Stomach (tissue), 8 donors: ENCODE measurements at regions not wholly inside any gene's neighbourhood (a gene's known extent, or its start where the extent isn't known, plus 50 kb on each side); places are given as distances from the start of the nearest gene placed in this dataset.
"Not testable (repeated sequence)": the region's sequence is repeated elsewhere in the genome, so short reads cannot be mapped to it uniquely, and the experiment has no call there.

Experiments used
- DNase-seq, 2 donors: peaks; one replicate each; pipeline versions ENCODE4 v3.0.0 to v3.0.0-alpha.2; 2013 to 2019
- H3K27ac ChIP-seq, 5 donors: fragments of 200-600 bp in 4 of 5; sonication (generic) in 4 of 5; one replicate each; pipeline ENCODE4 v1.5.1; 2013 to 2019; ENCODE audit warnings: mild to moderate bottlenecking in 1 of 5, moderate library complexity in 1 of 5
- H3K27me3 ChIP-seq, 3 donors: fragments of 200-600 bp; sonication (generic); one replicate each; pipeline ENCODE4 v1.5.1; 2017 to 2019; ENCODE audit warnings: mixed run types in 1 of 3
- H3K36me3 ChIP-seq, 4 donors: fragments of 200-600 bp; sonication (generic); 1 replicate in 3 of 4; 2 replicates in 1 of 4; pipeline ENCODE4 v1.5.1; 2016 to 2019
- H3K4me1 ChIP-seq, 4 donors: fragments of 200-600 bp; sonication (generic); one replicate each; pipeline ENCODE4 v1.5.1; 2016 to 2019
- H3K4me3 ChIP-seq, 4 donors: fragments of 200-600 bp; sonication (generic) in 3 of 4; one replicate each; pipeline ENCODE4 v1.5.1; 2016 to 2019; ENCODE audit warnings: mild to moderate bottlenecking in 1 of 4
- H3K9me3 ChIP-seq, 4 donors: fragments of 200-600 bp; sonication (generic); one replicate each; pipeline ENCODE4 v1.5.1; 2016 to 2019
- CTCF ChIP-seq, 7 experiments: fragments of 450-650 bp in 4 of 7; fragments of 200-600 bp in 3 of 7; sonication (generic) in 3 of 7; IDR thresholded peaks; one replicate each; pipeline ENCODE4 v1.5.1; 2016 to 2019; ENCODE audit warnings: antibody characterized with exemption in 7 of 7, control low read depth in 2 of 7, mild to moderate bottlenecking in 1 of 7
- EP300 ChIP-seq: sonication (generic); formaldehyde crosslinking; IDR thresholded peaks from one replicate; pipeline ENCODE4 v1.6.1; 2017; ENCODE audit warnings: antibody characterized with exemption
- POLR2A ChIP-seq, 4 donors: fragments of 450-650 bp; IDR thresholded peaks; one replicate each; pipeline ENCODE4 v1.6.1; 2016; ENCODE audit warnings: antibody characterized with exemption in 4 of 4, control low read depth in 2 of 4, mild to moderate bottlenecking in 1 of 4, moderate library complexity in 1 of 4
- POLR2AphosphoS5 ChIP-seq, 3 donors: sonication (generic); formaldehyde crosslinking; IDR thresholded peaks; one replicate each; pipeline ENCODE4 v1.6.1; 2016; ENCODE audit warnings: antibody characterized with exemption in 3 of 3
- WGBS, 5 donors: extraction: QIAGEN DNeasy Blood & Tissue Kit in 3 of 5; methylation state at CpG; one replicate each; pipeline versions ENCODE4 v1.1.5 to v1.1.7; 2013 to 2018; 5-methylcytosine and 5-hydroxymethylcytosine counted together
- intact Hi-C: fragments of 100-400 bp; cut with DNase I; formaldehyde crosslinking; loops from one replicate; pipeline ENCODE4 v1.15.1; 2023; ENCODE audit warnings: low total_unique reads
- donor health status: healthy with polysubstance abuse.
- donor health status: Bipolar disorder and iron deficiency.
- donor health status: healthy.

DNA sequence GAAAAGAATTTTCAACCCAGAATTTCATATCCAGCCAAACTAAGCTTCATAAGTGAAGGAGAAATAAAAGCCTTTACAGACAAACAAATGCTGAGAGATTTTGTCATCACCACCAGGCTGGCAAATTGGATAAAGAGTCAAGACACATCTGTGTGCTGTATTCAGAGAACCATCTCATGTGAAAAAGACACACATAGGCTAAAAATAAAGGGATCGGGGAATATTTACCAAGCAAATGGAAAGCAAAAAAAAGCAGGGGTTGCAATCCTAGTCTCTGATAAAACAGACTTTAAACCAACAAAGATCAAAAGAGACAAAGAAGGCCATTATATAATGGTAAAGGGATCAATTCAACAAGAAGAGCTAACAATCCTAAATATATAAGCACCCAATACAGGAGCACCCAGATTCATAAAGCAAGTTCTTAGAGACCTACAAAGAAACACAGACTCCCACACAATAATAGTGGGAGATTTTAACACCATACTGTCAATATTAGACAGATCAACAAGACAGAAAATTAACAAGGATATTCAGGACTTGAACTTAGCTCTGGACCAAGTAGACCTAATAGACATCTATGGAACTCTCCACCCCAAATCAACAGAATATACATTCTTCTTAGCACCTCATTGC lies 55.9 kb upstream of the ACSM6 start:
- H3K27me3 ChIP-seq, H3K4me3 ChIP-seq, H3K4me1 ChIP-seq, H3K36me3 ChIP-seq, DNase-seq, H3K27ac ChIP-seq, H3K9me3 ChIP-seq, intact Hi-C loops: not testable (repeated sequence)
- 28 to 65% (median 43%) methylated on average over 1 of the region's 1 CpG for WGBS, 5 donors

- TF ChIP-seq POLR2A (IDR thresholded peaks at IDR 0.05) (no peak), EP300 (no peak), POLR2AphosphoS5 (IDR thresholded peaks at IDR 0.05) (no peak), CTCF (IDR thresholded peaks at IDR 0.05) (no peak)
- H3K36me3 ChIP-seq: no peaks in the 10 kb centered on the region
- 86 to 96% (median 93%) methylated on average over 1 of the region's 1 CpG for WGBS, 5 donors
- intact Hi-C loops: no loop called here
- no peaks in the 10 kb centered on the region for H3K27me3 ChIP-seq
- peaks cover 0 to 9% (median 4%) of the 10 kb centered on the region in 4 donors for H3K9me3 ChIP-seq
- no peak for DNase-seq
- no peak overlapping the region for H3K4me3 ChIP-seq
- no peaks in the 10 kb centered on the region for H3K4me1 ChIP-seq
- no peak overlapping the region for H3K27ac ChIP-seq
Observed at GRCh38 chr10:95134490-95134889, 59.5 kb upstream of the ACSM6 start.

DNA sequence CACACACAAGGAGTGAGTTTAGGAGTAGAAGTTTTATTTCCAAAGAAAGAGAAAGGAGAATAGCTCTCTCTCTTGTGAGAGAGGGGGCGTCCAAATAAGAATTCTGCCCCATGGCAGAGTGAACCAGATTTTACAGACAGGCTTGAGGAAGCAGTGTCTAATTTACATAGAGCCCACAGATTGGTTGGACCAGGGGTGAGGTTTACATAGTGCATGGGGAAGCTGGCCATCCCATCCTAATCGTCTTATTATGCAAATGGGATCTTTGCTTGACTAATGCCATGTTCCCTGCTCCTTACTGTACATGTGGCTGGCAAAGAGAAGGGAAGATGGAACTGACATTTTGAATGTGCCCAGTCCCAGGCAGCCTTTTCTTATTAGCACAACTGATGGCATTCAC lies 60.0 kb upstream of the ACSM6 start:
- DNase-seq: no peak
- Histone ChIP-seq H3K9me3 (peaks cover 0 to 11% (median 4%) of the 10 kb centered on the region in 4 donors), H3K4me1 (no peaks in the 10 kb centered on the region), H3K27me3 (no peaks in the 10 kb centered on the region), H3K36me3 (no peaks in the 10 kb centered on the region), H3K4me3 (no peak overlapping the region), H3K27ac (no peak overlapping the region)
- 62 to 83% (median 75%) methylated on average over 2 of the region's 2 CpGs for WGBS, 5 donors
- intact Hi-C loops: no loop called here
- TF ChIP-seq POLR2AphosphoS5 (IDR thresholded peaks at IDR 0.05) (no peak), CTCF (IDR thresholded peaks at IDR 0.05) (no peak), EP300 (no peak), POLR2A (IDR thresholded peaks at IDR 0.05) (no peak)

DNA sequence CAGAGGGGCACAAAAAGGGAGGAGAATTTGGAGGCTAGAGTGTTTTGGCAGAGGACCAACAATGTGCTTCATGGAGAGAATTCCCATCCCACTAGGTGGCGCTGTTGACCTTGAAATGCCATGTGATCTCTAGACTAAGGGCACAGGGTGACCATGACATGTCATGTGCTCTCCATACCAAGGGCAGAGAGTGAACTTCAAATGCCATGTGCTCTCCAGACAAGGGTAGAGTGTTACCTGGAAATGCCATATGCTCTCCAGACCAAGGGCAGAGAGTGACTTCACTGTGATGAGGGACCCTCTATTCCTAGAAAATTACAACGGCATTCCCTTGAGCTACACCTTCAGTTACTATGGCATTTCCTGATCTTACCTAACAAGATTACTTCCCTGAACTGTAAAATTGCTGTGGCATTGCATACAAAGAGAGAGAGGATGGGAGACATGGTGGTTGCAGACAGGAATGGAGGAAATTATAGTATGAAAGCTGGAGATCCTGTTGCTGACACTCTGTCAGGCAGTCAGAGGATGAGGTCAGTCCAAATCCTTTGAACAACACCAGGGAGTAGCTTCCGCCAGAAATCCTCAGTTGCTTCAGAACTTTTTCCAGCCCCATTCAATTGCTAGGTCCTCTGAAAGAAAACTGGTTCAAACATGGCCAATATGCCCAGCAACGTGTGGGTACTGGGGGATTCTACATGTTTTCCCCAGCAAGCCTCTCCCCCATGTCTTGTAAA lies 60.9 kb upstream of the ACSM6 start:
- Histone ChIP-seq H3K4me3 (no peak overlapping the region), H3K9me3 (peaks cover 0 to 11% (median 4%) of the 10 kb centered on the region in 4 donors), H3K27ac (no peak overlapping the region), H3K36me3 (no peaks in the 10 kb centered on the region), H3K27me3 (no peaks in the 10 kb centered on the region), H3K4me1 (no peaks in the 10 kb centered on the region)
- peak; percentile 87 to 90 for DNase-seq
- intact Hi-C loops: no loop called here
- WGBS, 5 donors: 67 to 73% (median 70%) methylated on average over 4 of the region's 4 CpGs
- TF ChIP-seq CTCF (IDR thresholded peaks at IDR 0.05) (peak in 5 of 7 experiments; percentile 14 to 82 (median 78)), EP300 (no peak), POLR2A (IDR thresholded peaks at IDR 0.05) (no peak), POLR2AphosphoS5 (IDR thresholded peaks at IDR 0.05) (peak in 2 of 3 donors; percentile 24 to 84)

- H3K27ac ChIP-seq, H3K4me3 ChIP-seq, H3K27me3 ChIP-seq, H3K36me3 ChIP-seq, H3K4me1 ChIP-seq, intact Hi-C loops, DNase-seq: not testable (repeated sequence)
- H3K9me3 ChIP-seq: peaks cover 0 to 11% (median 4%) of the 10 kb centered on the region in 4 donors
- WGBS, 5 donors: 94 to 98% (median 97%) methylated on average over 2 of the region's 2 CpGs
Observed at GRCh38 chr10:95130429-95130828, 61.1 kb upstream of the CYP2C8 start.
